ENCODE measurements at regions not wholly inside any gene's neighbourhood (a gene's known extent, or its start where the extent isn't known, plus 50 kb on each side); places are given as distances from the start of the nearest gene placed in this dataset.

DNA sequence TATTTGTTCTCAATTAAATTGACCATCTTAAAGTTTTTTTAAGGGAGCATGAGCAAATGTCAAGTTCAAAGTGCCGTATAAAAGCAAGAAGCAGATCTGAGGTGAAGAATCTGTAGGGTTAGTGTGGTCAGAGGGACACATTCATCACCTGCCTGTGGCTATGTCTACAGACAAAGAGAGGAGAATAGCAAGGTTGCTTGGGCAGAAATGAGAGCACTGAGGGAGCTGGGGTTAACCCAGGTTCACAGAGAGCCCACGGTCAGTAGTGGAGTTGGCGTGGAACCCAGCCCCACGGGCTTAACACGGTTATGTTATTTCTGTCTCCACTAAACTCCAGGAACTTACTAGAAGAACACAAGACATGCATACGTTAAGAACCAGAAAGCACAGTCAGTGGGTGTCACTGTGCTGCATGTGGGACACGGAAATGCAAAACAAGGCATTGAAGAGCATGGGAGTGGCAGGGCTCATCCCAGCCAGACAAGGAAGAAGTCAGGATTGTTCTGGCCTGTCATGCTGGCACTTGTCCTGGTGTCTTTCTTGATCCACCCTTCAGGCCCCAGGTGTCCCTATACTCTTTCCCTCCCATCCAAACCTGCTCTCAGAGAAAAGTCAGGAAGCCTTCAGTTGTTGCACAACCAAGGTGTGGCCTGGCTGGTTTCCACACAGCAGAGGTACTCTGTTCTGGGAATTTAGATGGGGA is 95.5 kb upstream of the IVNS1ABP start (continued):
- TF ChIP-seq KIAA2018 (CRISPR knock-in tag; IDR thresholded peaks at IDR 0.05; ENCODE audit: borderline replicate concordance) (no peak), ZBTB20 (CRISPR knock-in tag; IDR thresholded peaks at IDR 0.05; ENCODE audit: borderline replicate concordance, low read depth) (no peak), ZUFSP (CRISPR knock-in tag; IDR thresholded peaks at IDR 0.05; ENCODE audit: borderline replicate concordance) (no peak), ZNF704 (CRISPR knock-in tag; IDR thresholded peaks at IDR 0.05; ENCODE audit: borderline replicate concordance) (no peak), LBX2 (CRISPR knock-in tag; IDR thresholded peaks at IDR 0.05; ENCODE audit: borderline replicate concordance) (no peak)
